ENCODE measurements at regions not wholly inside any gene's neighbourhood (a gene's known extent, or its start where the extent isn't known, plus 50 kb on each side); places are given as distances from the start of the nearest gene placed in this dataset.

- TF ChIP-seq CTCF (IDR thresholded peaks at IDR 0.05) (no peak), POLR2AphosphoS5 (IDR thresholded peaks at IDR 0.05) (no peak), POLR2A (IDR thresholded peaks at IDR 0.05) (no peak)
These were observed 182.6 kb upstream of the RNF32 start for GRCh38 chr7:156458011-156458410.
